ENCODE measurements at regions not wholly inside any gene's neighbourhood (a gene's known extent, or its start where the extent isn't known, plus 50 kb on each side); places are given as distances from the start of the nearest gene placed in this dataset.

GRCh38 chr7:13420726-13421125, 568.7 kb downstream of the ETV1 start:
- ChIA-PET POLR2A (no interaction called here), CTCF (no interaction called here)
- DNase-seq (ENCODE audit: extremely low spot score) = no peak
- no peak for TF ChIP-seq TARDBP (IDR thresholded peaks at IDR 0.05)
- TF ChIP-seq SP1 (IDR thresholded peaks at IDR 0.05) = no peak
- no peak for TF ChIP-seq SUZ12 (IDR thresholded peaks at IDR 0.05)
- no peak for TF ChIP-seq NFRKB (IDR thresholded peaks at IDR 0.05)
- TF ChIP-seq ZNF384 (IDR thresholded peaks at IDR 0.05) = no peak
- no peak for TF ChIP-seq LEF1 (IDR thresholded peaks at IDR 0.05; ENCODE audit: borderline replicate concordance)
- TF ChIP-seq FOXM1 (IDR thresholded peaks at IDR 0.05; ENCODE audit: borderline replicate concordance) = no peak
- no peak for TF ChIP-seq PKNOX1 (IDR thresholded peaks at IDR 0.05)
- TF ChIP-seq ARNT (IDR thresholded peaks at IDR 0.05) = no peak
- TF ChIP-seq L3MBTL2 (conservative IDR thresholded peaks at IDR 0.05) = no peak
- no peak for TF ChIP-seq ELF4 (IDR thresholded peaks at IDR 0.05)
- no peak for TF ChIP-seq HDGF (IDR thresholded peaks at IDR 0.05; ENCODE audit: borderline replicate concordance)
- TF ChIP-seq CTBP1 (IDR thresholded peaks at IDR 0.05; ENCODE audit: borderline replicate concordance) = no peak
- TF ChIP-seq FOXK2 (IDR thresholded peaks at IDR 0.05) = no peak
- TF ChIP-seq BHLHE40 (IDR thresholded peaks at IDR 0.05; ENCODE audit: borderline replicate concordance) = no peak
- TF ChIP-seq FOXA1 (IDR thresholded peaks at IDR 0.05) = no peak

GRCh38 chr7:13421776-13422175, 567.7 kb downstream of the ETV1 start:
- DNase-seq (ENCODE audit: extremely low spot score) = no peak
- CTCF ChIA-PET = no interaction called here
- TF ChIP-seq BHLHE40 (IDR thresholded peaks at IDR 0.05; ENCODE audit: borderline replicate concordance) (no peak), PKNOX1 (IDR thresholded peaks at IDR 0.05) (no peak), SP1 (IDR thresholded peaks at IDR 0.05) (no peak), ZNF384 (IDR thresholded peaks at IDR 0.05) (no peak), L3MBTL2 (conservative IDR thresholded peaks at IDR 0.05) (no peak), CTBP1 (IDR thresholded peaks at IDR 0.05; ENCODE audit: borderline replicate concordance) (no peak), FOXA1 (IDR thresholded peaks at IDR 0.05) (no peak), NFRKB (IDR thresholded peaks at IDR 0.05) (no peak), ARNT (IDR thresholded peaks at IDR 0.05) (no peak), HDGF (IDR thresholded peaks at IDR 0.05; ENCODE audit: borderline replicate concordance) (no peak), ELF4 (IDR thresholded peaks at IDR 0.05) (no peak), SUZ12 (IDR thresholded peaks at IDR 0.05) (no peak), LEF1 (IDR thresholded peaks at IDR 0.05; ENCODE audit: borderline replicate concordance) (no peak), TARDBP (IDR thresholded peaks at IDR 0.05) (no peak), FOXK2 (IDR thresholded peaks at IDR 0.05) (no peak), FOXM1 (IDR thresholded peaks at IDR 0.05; ENCODE audit: borderline replicate concordance) (no peak)
- POLR2A ChIA-PET = no interaction called here

GRCh38 chr7:13433946-13434345, 555.5 kb downstream of the ETV1 start:
- no peak for DNase-seq (ENCODE audit: extremely low spot score)
- ChIA-PET CTCF (no interaction called here), POLR2A (no interaction called here)
- TF ChIP-seq L3MBTL2 (conservative IDR thresholded peaks at IDR 0.05) = no peak
- TF ChIP-seq ZNF384 (IDR thresholded peaks at IDR 0.05) = no peak
- TF ChIP-seq NFRKB (IDR thresholded peaks at IDR 0.05) = no peak
- no peak for TF ChIP-seq ELF4 (IDR thresholded peaks at IDR 0.05)
- TF ChIP-seq CTBP1 (IDR thresholded peaks at IDR 0.05; ENCODE audit: borderline replicate concordance) = no peak
- no peak for TF ChIP-seq HDGF (IDR thresholded peaks at IDR 0.05; ENCODE audit: borderline replicate concordance)
- TF ChIP-seq FOXM1 (IDR thresholded peaks at IDR 0.05; ENCODE audit: borderline replicate concordance) = no peak
- no peak for TF ChIP-seq PKNOX1 (IDR thresholded peaks at IDR 0.05)
- no peak for TF ChIP-seq SP1 (IDR thresholded peaks at IDR 0.05)
- no peak for TF ChIP-seq FOXK2 (IDR thresholded peaks at IDR 0.05)
- no peak for TF ChIP-seq ARNT (IDR thresholded peaks at IDR 0.05)
- TF ChIP-seq LEF1 (IDR thresholded peaks at IDR 0.05; ENCODE audit: borderline replicate concordance) = no peak
- no peak for TF ChIP-seq BHLHE40 (IDR thresholded peaks at IDR 0.05; ENCODE audit: borderline replicate concordance)
- TF ChIP-seq FOXA1 (IDR thresholded peaks at IDR 0.05) = no peak
- TF ChIP-seq SUZ12 (IDR thresholded peaks at IDR 0.05) = no peak
- TF ChIP-seq TARDBP (IDR thresholded peaks at IDR 0.05) = no peak

GRCh38 chr7:13442226-13442625, 547.2 kb downstream of the ETV1 start:
- CTCF ChIA-PET = no interaction called here
- POLR2A ChIA-PET = no interaction called here
- no peak for TF ChIP-seq FOXM1 (IDR thresholded peaks at IDR 0.05; ENCODE audit: borderline replicate concordance)
- TF ChIP-seq NFRKB (IDR thresholded peaks at IDR 0.05) = no peak
- no peak for TF ChIP-seq SP1 (IDR thresholded peaks at IDR 0.05)
- no peak for TF ChIP-seq HDGF (IDR thresholded peaks at IDR 0.05; ENCODE audit: borderline replicate concordance)
- TF ChIP-seq FOXK2 (IDR thresholded peaks at IDR 0.05) = no peak
- no peak for TF ChIP-seq ELF4 (IDR thresholded peaks at IDR 0.05)
- TF ChIP-seq TARDBP (IDR thresholded peaks at IDR 0.05) = no peak
- no peak for TF ChIP-seq LEF1 (IDR thresholded peaks at IDR 0.05; ENCODE audit: borderline replicate concordance)
- no peak for TF ChIP-seq SUZ12 (IDR thresholded peaks at IDR 0.05)
- no peak for TF ChIP-seq CTBP1 (IDR thresholded peaks at IDR 0.05; ENCODE audit: borderline replicate concordance)
- no peak for TF ChIP-seq L3MBTL2 (conservative IDR thresholded peaks at IDR 0.05)
- no peak for TF ChIP-seq BHLHE40 (IDR thresholded peaks at IDR 0.05; ENCODE audit: borderline replicate concordance)
- TF ChIP-seq ARNT (IDR thresholded peaks at IDR 0.05) = no peak
- no peak for TF ChIP-seq PKNOX1 (IDR thresholded peaks at IDR 0.05)
- TF ChIP-seq FOXA1 (IDR thresholded peaks at IDR 0.05) = no peak
- no peak for TF ChIP-seq ZNF384 (IDR thresholded peaks at IDR 0.05)
- no peak for DNase-seq (ENCODE audit: extremely low spot score)

GRCh38 chr7:13447637-13448036, 541.8 kb downstream of the ETV1 start:
- no peak for TF ChIP-seq FOXA1 (IDR thresholded peaks at IDR 0.05)
- no peak for TF ChIP-seq TARDBP (IDR thresholded peaks at IDR 0.05)
- TF ChIP-seq FOXM1 (IDR thresholded peaks at IDR 0.05; ENCODE audit: borderline replicate concordance) = no peak
- TF ChIP-seq BHLHE40 (IDR thresholded peaks at IDR 0.05; ENCODE audit: borderline replicate concordance) = no peak
- TF ChIP-seq LEF1 (IDR thresholded peaks at IDR 0.05; ENCODE audit: borderline replicate concordance) = no peak
- TF ChIP-seq NFRKB (IDR thresholded peaks at IDR 0.05) = no peak
- TF ChIP-seq HDGF (IDR thresholded peaks at IDR 0.05; ENCODE audit: borderline replicate concordance) = no peak
- TF ChIP-seq CTBP1 (IDR thresholded peaks at IDR 0.05; ENCODE audit: borderline replicate concordance) = no peak
- no peak for TF ChIP-seq SP1 (IDR thresholded peaks at IDR 0.05)
- TF ChIP-seq ZNF384 (IDR thresholded peaks at IDR 0.05) = no peak
- TF ChIP-seq ELF4 (IDR thresholded peaks at IDR 0.05) = no peak
- TF ChIP-seq ARNT (IDR thresholded peaks at IDR 0.05) = no peak
- no peak for TF ChIP-seq FOXK2 (IDR thresholded peaks at IDR 0.05)
- no peak for TF ChIP-seq SUZ12 (IDR thresholded peaks at IDR 0.05)
- no peak for TF ChIP-seq PKNOX1 (IDR thresholded peaks at IDR 0.05)
- no peak for TF ChIP-seq L3MBTL2 (conservative IDR thresholded peaks at IDR 0.05)
- no peak for DNase-seq (ENCODE audit: extremely low spot score)
- CTCF ChIA-PET = no interaction called here
- POLR2A ChIA-PET = no interaction called here

Measured in HEK293T (cell line).